ENCODE measurements at regions not wholly inside any gene's neighbourhood (a gene's known extent, or its start where the extent isn't known, plus 50 kb on each side); places are given as distances from the start of the nearest gene placed in this dataset.

- Histone ChIP-seq H3K9ac (ENCODE audit: insufficient read depth, low read length, poor library complexity, severe bottlenecking) (no peak overlapping the region), H4K20me1 (ENCODE audit: insufficient read depth, low read length) (no peaks in the 10 kb centered on the region), H3K79me2 (ENCODE audit: insufficient read depth, low read length) (no peaks in the 10 kb centered on the region), H3K4me1 (ENCODE audit: control insufficient read depth in 1 of 2, insufficient read depth in 2 of 2, low read length in 2 of 2) (no peaks in the 10 kb centered on the region), H2AFZ (ENCODE audit: insufficient read depth, low read depth, low read length, poor library complexity, severe bottlenecking) (no peak overlapping the region), H3K4me2 (replicated peaks; ENCODE audit: extremely low read depth, low read length, poor library complexity, severe bottlenecking) (no peak overlapping the region), H3K27me3 (ENCODE audit: control insufficient read depth in 2 of 2, insufficient read depth in 2 of 2, low read length in 2 of 2) (no peaks in the 10 kb centered on the region), H3K36me3 (replicated peaks in 1 of 2; ENCODE audit: control insufficient read depth in 1 of 2, insufficient read depth in 2 of 2, low read length in 2 of 2) (no peaks in the 10 kb centered on the region), H3K27ac (ENCODE audit: low read depth in 1 of 2, low read length in 2 of 2) (no peak overlapping the region), H3K9me3 (replicated peaks in 1 of 2; ENCODE audit: control insufficient read depth in 1 of 2, insufficient read depth in 1 of 2, low read length in 2 of 2) (peaks cover 0 to 6% of the 10 kb centered on the region in 2 donors), H3K4me3 (replicated peaks in 1 of 3; ENCODE audit: low read depth in 2 of 3, low read length in 3 of 3) (no peak overlapping the region)
- Mint-ChIP-seq H3K4me1 (peaks cover 3% of the 10 kb centered on the region), H3K27ac (no peak overlapping the region), H3K4me3 (no peak overlapping the region), H3K36me3 (no peaks in the 10 kb centered on the region), H3K9me3 (peaks cover 0 to 5% (median 3%) of the 10 kb centered on the region in 7 donors), H3K27me3 (ENCODE audit: low read depth in 3 of 3) (peaks cover 0 to 4% (median 0%) of the 10 kb centered on the region in 3 donors)
- no peak for TF ChIP-seq CTCF (IDR thresholded peaks at IDR 0.05)
- no CpG with 5 or more reads among the region's 3 CpGs for WGBS (ENCODE audit: insufficient coverage)
- intact Hi-C loops (cut with micrococcal nuclease): no loop called here
- DNase-seq: no peak
These were observed 117.6 kb downstream of the FAM170A start for GRCh38 chr5:119746984-119747383.

- H4K20me1 ChIP-seq (ENCODE audit: insufficient read depth, low read length): no peaks in the 10 kb centered on the region
- H2AFZ ChIP-seq (ENCODE audit: insufficient read depth, low read depth, low read length, poor library complexity, severe bottlenecking): no peak overlapping the region
- no peak overlapping the region for H3K4me3 Mint-ChIP-seq
- H3K36me3 ChIP-seq (replicated peaks in 1 of 2; ENCODE audit: control insufficient read depth in 1 of 2, insufficient read depth in 2 of 2, low read length in 2 of 2): no peaks in the 10 kb centered on the region
- no peaks in the 10 kb centered on the region for H3K79me2 ChIP-seq (ENCODE audit: insufficient read depth, low read length)
- H3K27me3 ChIP-seq (ENCODE audit: control insufficient read depth in 2 of 2, insufficient read depth in 2 of 2, low read length in 2 of 2): no peaks in the 10 kb centered on the region
- H3K4me2 ChIP-seq (replicated peaks; ENCODE audit: extremely low read depth, low read length, poor library complexity, severe bottlenecking): no peak overlapping the region
- H3K36me3 Mint-ChIP-seq: no peaks in the 10 kb centered on the region
- H3K9me3 ChIP-seq (replicated peaks in 1 of 2; ENCODE audit: control insufficient read depth in 1 of 2, insufficient read depth in 1 of 2, low read length in 2 of 2): peaks cover 0 to 13% of the 10 kb centered on the region in 2 donors
- no peaks in the 10 kb centered on the region for H3K4me1 ChIP-seq (ENCODE audit: control insufficient read depth in 1 of 2, insufficient read depth in 2 of 2, low read length in 2 of 2)
- no peak overlapping the region for H3K4me3 ChIP-seq (replicated peaks in 1 of 3; ENCODE audit: low read depth in 2 of 3, low read length in 3 of 3)
- 96% methylated on average over 21 of the region's 24 CpGs for WGBS (ENCODE audit: insufficient coverage)
- H3K9me3 Mint-ChIP-seq: peaks cover 3 to 12% (median 6%) of the 10 kb centered on the region in 7 donors
- no peak overlapping the region for H3K27ac ChIP-seq (ENCODE audit: low read depth in 1 of 2, low read length in 2 of 2)
- H3K4me1 Mint-ChIP-seq: no peaks in the 10 kb centered on the region
- TF ChIP-seq CTCF (IDR thresholded peaks at IDR 0.05): no peak
- no peak overlapping the region for H3K27ac Mint-ChIP-seq
- intact Hi-C loops (cut with micrococcal nuclease): no loop called here
- no peak overlapping the region for H3K9ac ChIP-seq (ENCODE audit: insufficient read depth, low read length, poor library complexity, severe bottlenecking)
- H3K27me3 Mint-ChIP-seq (ENCODE audit: low read depth in 3 of 3): peaks cover 0 to 2% (median 0%) of the 10 kb centered on the region in 3 donors
- DNase-seq: no peak
These were observed 121.8 kb downstream of the FAM170A start for GRCh38 chr5:119750887-119751733.
